HG03280 (cell line): ENCODE measurements at regions not wholly inside any gene's neighbourhood (a gene's known extent, or its start where the extent isn't known, plus 50 kb on each side); places are given as distances from the start of the nearest gene placed in this dataset.

Source experiments
- ATAC-seq: cut with Tn5 transposase; IDR thresholded peaks from one replicate; pipeline ENCODE4 v1.9.1; 2021; ENCODE audit warnings: mild to moderate bottlenecking, moderate library complexity; ENCODE audit not compliant: unreplicated experiment

GRCh38 chr19:28021259-28022185 lies 1191.4 kb downstream of the UQCRFS1 start:
- no peak for ATAC-seq

GRCh38 chr19:28020619-28021258 lies 1192.2 kb downstream of the UQCRFS1 start:
- ATAC-seq: no peak

GRCh38 chr19:28019901-28020300 lies 1193.0 kb downstream of the UQCRFS1 start:
- no peak for ATAC-seq

GRCh38 chr19:28019371-28019770 lies 1193.6 kb downstream of the UQCRFS1 start:
- ATAC-seq: no peak

- ATAC-seq: no peak
Measured at GRCh38 chr19:28018499-28018898, 1194.5 kb downstream of the UQCRFS1 start.

- no peak for ATAC-seq
Measured at GRCh38 chr19:28014615-28015405, 1198.1 kb downstream of the UQCRFS1 start.

- ATAC-seq: no peak
Measured at GRCh38 chr19:28012361-28012760, 1200.6 kb downstream of the UQCRFS1 start.

- ATAC-seq: no peak
Measured at GRCh38 chr19:28010656-28011055, 1202.3 kb downstream of the UQCRFS1 start.

GRCh38 chr19:28009696-28010095 lies 1203.3 kb downstream of the UQCRFS1 start:
- no peak for ATAC-seq

- ATAC-seq: no peak
Measured at GRCh38 chr19:28008695-28009094, 1204.3 kb downstream of the UQCRFS1 start.

GRCh38 chr19:28003543-28003942 lies 1209.4 kb downstream of the UQCRFS1 start:
- ATAC-seq: no peak

- no peak for ATAC-seq
Measured at GRCh38 chr19:27997069-27997468, 1215.9 kb downstream of the UQCRFS1 start.

- no peak for ATAC-seq
Measured at GRCh38 chr19:27993619-27994570, 1219.1 kb downstream of the UQCRFS1 start.

GRCh38 chr19:27986299-27986698 lies 1226.7 kb downstream of the UQCRFS1 start:
- no peak for ATAC-seq

- ATAC-seq: no peak
Measured at GRCh38 chr19:27975419-27976005, 1237.4 kb downstream of the UQCRFS1 start.

GRCh38 chr19:27974082-27974513 lies 1238.9 kb downstream of the UQCRFS1 start:
- ATAC-seq: no peak

- no peak for ATAC-seq
Measured at GRCh38 chr19:27972291-27973040, 1240.5 kb downstream of the UQCRFS1 start.

- ATAC-seq: no peak
Measured at GRCh38 chr19:27971869-27972268, 1241.1 kb downstream of the UQCRFS1 start.

- ATAC-seq: no peak
Measured at GRCh38 chr19:27971071-27971470, 1241.9 kb downstream of the UQCRFS1 start.
